ENCODE measurements at regions not wholly inside any gene's neighbourhood (a gene's known extent, or its start where the extent isn't known, plus 50 kb on each side); places are given as distances from the start of the nearest gene placed in this dataset.

- TF ChIP-seq MXI1 (IDR thresholded peaks at IDR 0.05; ENCODE audit: low read depth, low read length) (no peak), RELA (IDR thresholded peaks at IDR 0.05; ENCODE audit: borderline replicate concordance, partially characterized antibody) (no peak), CTCF (IDR thresholded peaks at IDR 0.05 in 2 of 3, conservative IDR thresholded peaks at IDR 0.05 in 1 of 3; ENCODE audit: control insufficient read depth in 2 of 3, extremely low read depth in 1 of 3, insufficient read depth in 1 of 3, low read depth in 3 of 3, low read length in 3 of 3) (no peak), ATF3 (IDR thresholded peaks at IDR 0.05; ENCODE audit: borderline replicate concordance, extremely low read depth, low read depth, low read length) (no peak), EP300 (IDR thresholded peaks at IDR 0.05; ENCODE audit: borderline replicate concordance in 1 of 2, control insufficient read depth in 1 of 2, low read depth in 2 of 2, low read length in 2 of 2) (no peak), TCF7 (IDR thresholded peaks at IDR 0.05; ENCODE audit: borderline replicate concordance) (no peak), CEBPB (IDR thresholded peaks at IDR 0.05; ENCODE audit: borderline replicate concordance in 1 of 2, low read depth in 2 of 2, low read length in 2 of 2) (no peak), TAF1 (IDR thresholded peaks at IDR 0.05; ENCODE audit: borderline replicate concordance, low read depth, low read length) (no peak), GABPA (IDR thresholded peaks at IDR 0.05; ENCODE audit: low read depth) (no peak), YY1 (IDR thresholded peaks at IDR 0.05; ENCODE audit: low read depth, low read length) (no peak)
Measured at GRCh38 chr3:64925575-64925974, 237.8 kb upstream of the ADAMTS9 start.

Measured in GM12878 (cell line).